PC-3 (cell line): ENCODE measurements at regions not wholly inside any gene's neighbourhood (a gene's known extent, or its start where the extent isn't known, plus 50 kb on each side); places are given as distances from the start of the nearest gene placed in this dataset.

Experiments
- EZH2 ChIP-seq: fragments of 300-600 bp; sonication (generic); IDR thresholded peaks from one replicate; pipeline ENCODE4 v1.6.1; 2017; ENCODE audit warnings: antibody characterized with exemption, mild to moderate bottlenecking, low read length; ENCODE audit not compliant: unreplicated experiment
- EZH2phosphoT487 ChIP-seq: fragments of 300-600 bp; sonication (generic); IDR thresholded peaks from 2 replicates; pipeline ENCODE4 v1.6.1; 2018; ENCODE audit warnings: mild to moderate bottlenecking, antibody characterized with exemption, low read length, borderline replicate concordance
- TF ChIP-seq, protein P1 (sequence below): fragments of 300-600 bp; sonication (generic); conservative IDR thresholded peaks from 2 replicates; pipeline ENCODE4 v1.5.1; 2017; ENCODE audit warnings: antibody characterized with exemption, low read depth, mild to moderate bottlenecking, low read length

DNA sequence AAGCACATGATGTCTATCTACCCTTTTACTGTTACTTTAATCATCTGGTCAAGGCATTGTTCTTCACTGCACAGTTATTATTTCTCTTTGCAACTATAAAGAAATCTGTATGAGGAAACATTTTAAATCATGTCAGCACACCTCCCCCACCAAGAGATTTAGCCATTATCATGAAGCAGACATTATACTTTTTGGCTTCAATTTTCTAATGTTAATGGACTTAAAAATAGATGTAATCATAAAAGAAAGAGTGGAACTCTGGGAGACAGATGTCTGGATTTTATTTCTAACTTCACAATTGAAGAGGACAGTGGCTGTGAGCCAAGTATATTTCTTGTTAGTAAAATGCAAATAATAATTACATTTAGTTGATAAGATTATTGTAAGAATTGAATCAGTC is 932.4 kb downstream of the TAF11L14 start:
- TF ChIP-seq, protein P1, sequence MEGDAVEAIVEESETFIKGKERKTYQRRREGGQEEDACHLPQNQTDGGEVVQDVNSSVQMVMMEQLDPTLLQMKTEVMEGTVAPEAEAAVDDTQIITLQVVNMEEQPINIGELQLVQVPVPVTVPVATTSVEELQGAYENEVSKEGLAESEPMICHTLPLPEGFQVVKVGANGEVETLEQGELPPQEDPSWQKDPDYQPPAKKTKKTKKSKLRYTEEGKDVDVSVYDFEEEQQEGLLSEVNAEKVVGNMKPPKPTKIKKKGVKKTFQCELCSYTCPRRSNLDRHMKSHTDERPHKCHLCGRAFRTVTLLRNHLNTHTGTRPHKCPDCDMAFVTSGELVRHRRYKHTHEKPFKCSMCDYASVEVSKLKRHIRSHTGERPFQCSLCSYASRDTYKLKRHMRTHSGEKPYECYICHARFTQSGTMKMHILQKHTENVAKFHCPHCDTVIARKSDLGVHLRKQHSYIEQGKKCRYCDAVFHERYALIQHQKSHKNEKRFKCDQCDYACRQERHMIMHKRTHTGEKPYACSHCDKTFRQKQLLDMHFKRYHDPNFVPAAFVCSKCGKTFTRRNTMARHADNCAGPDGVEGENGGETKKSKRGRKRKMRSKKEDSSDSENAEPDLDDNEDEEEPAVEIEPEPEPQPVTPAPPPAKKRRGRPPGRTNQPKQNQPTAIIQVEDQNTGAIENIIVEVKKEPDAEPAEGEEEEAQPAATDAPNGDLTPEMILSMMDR: no peak
- no peak for TF ChIP-seq EZH2
- TF ChIP-seq EZH2phosphoT487: no peak
